Testis (tissue), 2 donors: ENCODE measurements at regions not wholly inside any gene's neighbourhood (a gene's known extent, or its start where the extent isn't known, plus 50 kb on each side); places are given as distances from the start of the nearest gene placed in this dataset.

Experiments used
- CTCF ChIP-seq, 3 experiments: fragments of 450-650 bp in 2 of 3; fragments of 200-600 bp in 1 of 3; sonication (generic) in 1 of 3; IDR thresholded peaks; one replicate each; pipeline ENCODE4 v1.5.1; 2016 to 2019; ENCODE audit warnings: antibody characterized with exemption in 3 of 3, mild to moderate bottlenecking in 2 of 3, moderate library complexity in 1 of 3
- POLR2A ChIP-seq: fragments of 450-650 bp; IDR thresholded peaks from one replicate; pipeline ENCODE4 v1.6.1; 2017; ENCODE audit warnings: antibody characterized with exemption, mild to moderate bottlenecking, moderate library complexity

- TF ChIP-seq POLR2A (no peak), CTCF (IDR thresholded peaks at IDR 0.05) (no peak)
Measured at GRCh38 chr11:23944923-23945322, 551.9 kb upstream of the LUZP2 start.
